ENCODE measurements at regions not wholly inside any gene's neighbourhood (a gene's known extent, or its start where the extent isn't known, plus 50 kb on each side); places are given as distances from the start of the nearest gene placed in this dataset.

DNA sequence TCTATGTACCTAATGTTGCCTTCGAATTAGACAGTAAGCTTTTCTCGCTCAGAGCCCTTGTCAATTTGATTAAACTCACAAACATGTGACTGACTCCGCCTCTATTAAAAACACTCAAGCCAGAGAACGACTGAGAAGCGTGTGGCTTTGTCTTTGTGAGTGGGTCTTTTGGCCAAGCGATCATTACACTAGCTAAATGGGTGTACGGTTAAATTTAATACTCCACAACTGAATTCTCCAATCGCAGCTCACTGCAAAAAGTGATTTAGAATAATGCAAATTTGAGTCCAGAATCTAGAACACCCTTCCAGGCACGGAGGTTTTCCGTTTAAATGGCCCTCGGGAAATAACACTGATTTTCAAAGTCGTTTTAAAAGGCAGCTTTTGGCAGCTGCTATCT is 253.7 kb downstream of the EFCAB11 start:
- H3K27ac ChIP-seq (ENCODE audit: poor library complexity, severe bottlenecking), result no peak overlapping the region
- no peak overlapping the region for H3K4me3 ChIP-seq (ENCODE audit: severe bottlenecking)
- H3K9me3 ChIP-seq (ENCODE audit: severe bottlenecking), result no peaks in the 10 kb centered on the region
- no peaks in the 10 kb centered on the region for H3K36me3 ChIP-seq (ENCODE audit: low read depth)
- no peak for TF ChIP-seq CTCF (IDR thresholded peaks at IDR 0.05; ENCODE audit: poor library complexity, severe bottlenecking)
- no peaks in the 10 kb centered on the region for H3K27me3 ChIP-seq (ENCODE audit: insufficient read depth, poor library complexity, severe bottlenecking)
- DNase-seq (ENCODE audit: low spot score) (no peak), ATAC-seq (ENCODE audit: low read depth) (no peak)
- peaks cover 6% of the 10 kb centered on the region for H3K4me1 ChIP-seq (ENCODE audit: insufficient read depth, poor library complexity, severe bottlenecking)

GRCh38 chr14:89699071-89699470 is 255.5 kb downstream of the EFCAB11 start:
- Histone ChIP-seq H3K4me1 (ENCODE audit: insufficient read depth, poor library complexity, severe bottlenecking) (peaks cover 6% of the 10 kb centered on the region), H3K36me3 (ENCODE audit: low read depth) (no peaks in the 10 kb centered on the region), H3K27ac (ENCODE audit: poor library complexity, severe bottlenecking) (no peak overlapping the region), H3K9me3 (ENCODE audit: severe bottlenecking) (no peaks in the 10 kb centered on the region), H3K4me3 (ENCODE audit: severe bottlenecking) (no peak overlapping the region), H3K27me3 (ENCODE audit: insufficient read depth, poor library complexity, severe bottlenecking) (no peaks in the 10 kb centered on the region)
- no peak for TF ChIP-seq CTCF (IDR thresholded peaks at IDR 0.05; ENCODE audit: poor library complexity, severe bottlenecking)
- no peak for ATAC-seq (ENCODE audit: low read depth)
- no peak for DNase-seq (ENCODE audit: low spot score)

DNA sequence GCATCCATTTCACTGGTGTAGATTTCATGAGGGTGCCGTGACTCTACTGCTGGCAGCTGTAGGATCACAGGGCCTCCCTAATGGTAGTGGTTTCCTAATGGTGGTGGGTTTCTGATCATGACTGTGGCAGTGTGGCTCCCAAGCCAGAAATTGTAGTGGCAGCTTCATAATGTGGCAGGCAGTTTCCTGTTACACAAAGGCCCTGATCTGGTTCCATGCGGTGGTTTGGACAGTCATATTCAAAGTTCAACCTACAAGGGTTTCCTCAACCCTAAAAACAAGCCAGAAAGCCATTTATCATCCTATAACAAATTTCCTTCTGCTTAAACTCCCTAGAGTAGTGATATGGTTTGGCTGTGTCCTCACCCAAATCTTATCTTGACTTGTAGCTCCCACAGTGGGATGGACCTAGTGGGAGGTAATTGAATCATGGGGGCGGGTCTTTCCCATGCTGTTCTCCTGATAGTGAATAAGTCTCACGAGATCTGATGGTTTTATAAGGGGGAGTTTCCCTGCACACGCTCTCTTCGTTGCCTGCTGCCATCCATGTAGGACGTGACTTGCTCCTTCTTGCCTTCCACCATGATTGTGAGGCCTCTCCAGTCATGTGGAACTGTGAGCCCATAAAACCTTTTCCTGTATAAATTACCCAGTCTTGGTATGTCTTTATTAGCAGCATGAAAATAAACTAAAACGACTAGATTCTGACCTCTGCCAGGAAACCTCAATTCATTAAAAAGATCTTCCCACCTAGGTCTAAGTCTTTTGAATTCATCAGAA is 257.1 kb downstream of the EFCAB11 start:
- no peaks in the 10 kb centered on the region for H3K9me3 ChIP-seq (ENCODE audit: severe bottlenecking)
- no peaks in the 10 kb centered on the region for H3K27me3 ChIP-seq (ENCODE audit: insufficient read depth, poor library complexity, severe bottlenecking)
- H3K36me3 ChIP-seq (ENCODE audit: low read depth), result no peaks in the 10 kb centered on the region
- H3K4me1 ChIP-seq (ENCODE audit: insufficient read depth, poor library complexity, severe bottlenecking), result peaks cover 8% of the 10 kb centered on the region
- no peak for DNase-seq (ENCODE audit: low spot score)
- ATAC-seq (ENCODE audit: low read depth), result no peak
- TF ChIP-seq CTCF (IDR thresholded peaks at IDR 0.05; ENCODE audit: poor library complexity, severe bottlenecking), result no peak
- H3K27ac ChIP-seq (ENCODE audit: poor library complexity, severe bottlenecking), result no peak overlapping the region
- no peak overlapping the region for H3K4me3 ChIP-seq (ENCODE audit: severe bottlenecking)

DNA sequence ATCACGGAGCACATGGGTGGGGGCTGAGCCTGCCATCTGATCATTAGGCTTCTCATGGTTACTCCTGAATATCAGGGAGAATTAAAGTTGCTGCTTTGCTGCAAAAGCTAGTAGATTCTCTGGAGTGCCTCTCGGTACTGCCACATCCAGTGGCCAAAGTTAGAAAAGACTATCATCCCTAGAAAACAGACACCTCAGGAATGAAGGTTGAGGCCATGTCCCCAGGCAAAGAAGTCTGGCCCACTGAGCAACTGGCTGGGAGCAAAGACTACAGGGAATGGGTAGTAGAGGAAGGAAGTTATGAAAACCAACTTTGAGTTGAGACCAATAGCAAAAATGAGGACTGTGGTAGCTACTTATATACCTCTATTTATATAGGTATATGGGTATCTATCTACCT is 258.7 kb downstream of the EFCAB11 start:
- no peak for ATAC-seq (ENCODE audit: low read depth)
- H3K27me3 ChIP-seq (ENCODE audit: insufficient read depth, poor library complexity, severe bottlenecking), result no peaks in the 10 kb centered on the region

More for the DNA sequence above, 258.7 kb downstream of the EFCAB11 start:
- Histone ChIP-seq H3K4me3 (ENCODE audit: severe bottlenecking) (no peak overlapping the region), H3K4me1 (ENCODE audit: insufficient read depth, poor library complexity, severe bottlenecking) (peaks cover 2% of the 10 kb centered on the region), H3K9me3 (ENCODE audit: severe bottlenecking) (no peaks in the 10 kb centered on the region), H3K27ac (ENCODE audit: poor library complexity, severe bottlenecking) (no peak overlapping the region), H3K36me3 (ENCODE audit: low read depth) (no peaks in the 10 kb centered on the region)
- no peak for TF ChIP-seq CTCF (IDR thresholded peaks at IDR 0.05; ENCODE audit: poor library complexity, severe bottlenecking)
- no peak for DNase-seq (ENCODE audit: low spot score)

Measured in RWPE2 (cell line).